Dermis microvascular lymphatic vessel endothelial cell (primary cell): ENCODE measurements at regions not wholly inside any gene's neighbourhood (a gene's known extent, or its start where the extent isn't known, plus 50 kb on each side); places are given as distances from the start of the nearest gene placed in this dataset.
"Not testable (repeated sequence)": the region's sequence is repeated elsewhere in the genome, so short reads cannot be mapped to it uniquely, and the experiment has no call there.

Experiments used
- DNase-seq, 2 donors: peaks; one replicate each; pipeline versions ENCODE4 v3.0.0 to v3.0.0-alpha.2; 2010; ENCODE audit warnings: low read depth in 2 of 2

DNA sequence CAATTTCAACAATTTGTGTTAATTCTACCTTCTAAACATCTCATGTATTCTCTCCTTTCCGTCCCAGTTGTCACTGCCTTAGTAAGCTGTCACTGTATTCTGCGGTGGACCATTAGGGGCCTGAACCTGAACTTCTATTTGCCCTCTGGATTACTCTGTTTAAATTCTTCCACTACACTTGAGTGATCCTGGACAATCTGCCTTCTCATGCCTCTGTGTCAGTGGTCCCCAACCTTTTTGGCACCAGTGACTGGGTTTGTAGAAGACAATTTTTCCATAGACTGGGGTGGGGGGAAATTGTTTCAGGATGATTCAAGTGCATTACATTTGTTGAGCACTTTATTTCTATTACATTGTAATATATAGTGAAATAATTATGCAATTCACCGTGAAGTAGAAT, 1157.6 kb upstream of the SEMA6A start:
- DNase-seq: no peak

- DNase-seq: no peak
Observed at GRCh38 chr5:117731446-117731845, 1156.8 kb upstream of the SEMA6A start.

DNA sequence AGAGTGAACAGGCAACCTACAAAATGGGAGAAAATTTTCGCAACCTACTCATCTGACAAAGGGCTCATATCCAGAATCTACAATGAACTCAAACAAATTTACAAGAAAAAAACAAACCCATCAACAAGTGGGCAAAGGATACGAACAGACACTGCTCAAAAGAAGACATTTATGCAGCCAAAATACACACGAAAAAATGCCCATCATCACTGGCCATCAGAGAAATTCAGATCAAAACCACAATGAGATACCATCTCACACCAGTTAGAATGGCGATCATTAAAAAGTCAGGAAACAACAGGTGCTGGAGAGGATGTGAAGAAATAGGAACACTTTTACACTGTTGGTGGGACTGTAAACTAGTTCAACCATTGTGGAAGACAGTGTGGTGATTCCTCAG, 1146.2 kb upstream of the SEMA6A start:
- DNase-seq: not testable (repeated sequence)

DNA sequence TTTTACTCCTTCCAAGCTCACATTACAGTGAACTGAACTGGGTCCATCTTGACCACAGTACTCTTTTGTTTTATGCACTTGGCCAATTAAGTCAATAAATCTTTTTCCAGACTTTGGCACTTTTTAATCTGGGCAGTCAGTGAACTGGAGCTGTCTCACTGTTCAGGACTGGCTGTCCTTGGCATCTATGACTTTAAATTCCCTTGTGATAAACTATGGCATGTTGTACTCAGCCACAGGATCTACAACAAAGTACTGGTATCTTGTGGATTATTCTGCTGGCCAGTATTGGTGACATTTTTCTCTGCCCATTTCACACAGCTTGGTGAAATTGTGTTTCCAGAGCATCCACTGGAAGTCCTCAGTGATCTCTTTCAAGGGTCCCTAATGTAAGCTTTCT, 1144.8 kb upstream of the SEMA6A start:
- no peak for DNase-seq

GRCh38 chr5:117713585-117714198, 1139.1 kb upstream of the SEMA6A start:
- no peak for DNase-seq

- DNase-seq: no peak
Observed at GRCh38 chr5:117701062-117701461, 1126.4 kb upstream of the SEMA6A start.

GRCh38 chr5:117692606-117693005, 1118.0 kb upstream of the SEMA6A start:
- DNase-seq: no peak

- no peak for DNase-seq
Observed at GRCh38 chr5:117691081-117691870, 1116.7 kb upstream of the SEMA6A start.

DNA sequence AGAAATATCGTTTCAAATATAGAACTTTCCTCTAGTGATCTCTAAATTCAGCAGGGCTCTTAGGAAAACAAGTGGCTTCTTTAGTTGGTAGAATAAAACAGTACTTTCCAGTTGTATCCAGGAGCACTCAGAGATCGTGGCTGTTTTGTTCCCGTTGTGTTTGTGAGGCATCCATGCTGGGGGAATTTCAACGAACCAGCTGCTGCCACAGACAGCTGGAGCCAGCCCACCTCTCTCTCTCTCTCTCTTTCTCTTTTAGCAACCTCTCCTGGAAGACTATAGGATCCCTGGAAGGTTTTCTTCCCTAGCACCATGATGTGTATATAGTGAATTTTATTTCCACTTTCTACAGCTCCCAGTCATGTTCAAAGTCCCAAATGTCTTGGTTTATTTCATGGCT, 1116.0 kb upstream of the SEMA6A start:
- no peak for DNase-seq

GRCh38 chr5:117686926-117687325, 1112.3 kb upstream of the SEMA6A start:
- no peak for DNase-seq

DNA sequence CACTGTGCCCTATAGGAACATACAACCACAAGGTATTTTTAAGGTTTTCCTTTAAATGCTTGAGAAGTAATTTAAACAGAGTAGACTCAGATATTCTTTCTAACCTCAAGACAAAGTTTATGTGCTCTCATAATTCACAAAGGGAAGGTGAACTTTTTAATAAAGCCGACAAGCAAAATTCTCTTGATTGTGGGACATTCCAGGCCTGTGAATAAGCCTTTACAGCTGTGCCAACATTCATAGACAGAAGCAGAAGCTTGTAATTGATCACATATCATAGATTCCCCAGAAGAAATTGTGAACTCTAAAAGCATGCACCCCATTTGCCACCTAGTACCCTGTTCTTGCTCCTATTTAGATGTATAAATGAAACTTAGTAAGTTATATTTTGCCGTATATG, 1107.8 kb upstream of the SEMA6A start:
- DNase-seq: no peak

DNA sequence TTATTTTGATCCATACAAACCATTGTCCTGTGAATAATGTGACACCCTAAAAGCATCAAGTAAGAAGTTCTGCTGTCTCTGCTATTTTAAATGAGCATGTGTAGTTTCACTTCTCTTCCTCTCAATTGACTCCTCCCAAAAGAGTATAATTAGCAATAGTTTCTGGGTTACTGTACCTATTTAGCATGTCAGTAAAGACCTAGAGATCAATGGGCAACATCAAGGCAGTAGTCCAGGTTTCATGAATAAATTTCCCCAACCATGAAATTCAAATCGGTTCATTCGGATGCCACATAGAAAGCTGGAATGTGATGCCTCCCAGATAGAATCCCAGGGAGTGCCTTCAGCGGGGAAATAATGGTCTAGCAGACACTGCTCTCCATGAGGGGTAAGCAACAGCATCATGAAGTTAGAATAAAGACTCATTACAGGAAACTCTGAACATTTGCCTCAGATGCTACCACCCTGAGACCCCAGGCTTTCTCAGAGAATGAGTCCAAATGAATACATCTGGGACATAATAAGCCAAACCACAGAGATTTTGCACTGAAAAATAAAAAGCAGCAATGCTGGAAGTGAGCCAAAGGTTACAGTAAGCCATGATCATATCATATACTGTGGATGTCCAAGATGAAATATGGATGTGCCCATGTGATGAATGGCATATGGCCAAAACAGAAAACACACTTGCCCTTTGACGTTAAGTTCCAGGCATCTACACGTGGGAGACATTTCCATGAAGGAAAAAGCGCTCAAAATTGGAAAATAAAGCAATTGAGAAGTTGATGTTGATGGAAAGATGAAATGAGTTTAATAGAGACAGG, 1107.0 kb upstream of the SEMA6A start:
- no peak for DNase-seq

DNA sequence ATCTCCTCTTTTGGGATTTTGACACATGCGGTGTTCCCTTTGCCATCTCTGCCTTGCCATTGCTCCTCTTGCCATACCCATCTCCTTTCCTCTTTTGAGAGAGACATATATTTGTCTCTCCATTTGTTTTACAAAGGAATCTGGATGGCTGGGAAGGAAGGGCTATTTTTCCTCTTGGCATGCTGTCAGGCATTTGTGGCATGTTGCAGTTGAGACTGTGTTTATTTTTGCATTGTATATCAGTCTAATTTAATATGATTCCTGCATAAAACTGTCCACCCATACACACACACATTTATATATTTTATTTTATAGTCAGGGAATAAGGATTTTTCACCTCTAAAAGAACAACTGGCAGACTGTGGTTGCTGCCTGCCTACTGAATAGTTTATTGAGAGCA, 1105.8 kb upstream of the SEMA6A start:
- DNase-seq: no peak

DNA sequence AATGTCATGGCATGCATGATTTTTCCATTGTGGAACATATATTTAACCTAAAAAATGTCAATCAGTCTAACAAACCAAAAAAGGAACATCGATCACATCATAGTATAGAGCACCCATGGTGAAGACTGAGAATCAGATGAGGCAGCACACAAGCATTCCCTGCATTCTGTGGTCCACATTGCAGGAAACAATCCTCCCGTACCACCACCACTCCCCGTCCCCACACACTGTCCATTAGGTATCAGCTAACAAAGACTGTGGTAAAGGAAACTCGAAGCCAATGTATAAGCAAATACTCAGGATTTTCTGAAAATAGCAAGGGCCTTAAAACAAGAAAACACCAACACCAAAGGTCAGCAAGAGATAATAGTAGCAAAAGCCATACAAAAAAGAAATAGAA, 1104.4 kb upstream of the SEMA6A start:
- no peak for DNase-seq

- DNase-seq: no peak
Observed at GRCh38 chr5:117675646-117676045, 1101.0 kb upstream of the SEMA6A start.

- no peak for DNase-seq
Observed at GRCh38 chr5:117671551-117671950, 1096.9 kb upstream of the SEMA6A start.

DNA sequence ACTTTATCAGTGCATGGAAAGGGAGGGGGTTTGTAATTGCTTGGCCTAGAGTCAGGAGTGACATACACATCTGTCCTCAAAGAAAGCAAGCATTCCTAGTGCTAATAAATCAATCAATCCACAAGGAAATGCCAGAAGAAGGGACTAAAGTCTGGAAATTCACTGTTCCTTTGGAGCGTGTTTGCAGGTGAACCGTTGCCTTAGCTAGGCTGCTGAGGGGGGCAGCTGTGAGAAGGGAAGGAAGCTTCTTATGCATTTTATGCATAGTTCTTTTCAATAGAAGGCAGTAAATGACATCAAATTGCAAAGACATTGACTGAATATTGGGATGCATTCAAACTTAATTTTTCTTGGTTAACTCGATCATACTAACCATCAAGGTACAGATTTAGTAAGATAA, 1092.5 kb upstream of the SEMA6A start:
- no peak for DNase-seq

DNA sequence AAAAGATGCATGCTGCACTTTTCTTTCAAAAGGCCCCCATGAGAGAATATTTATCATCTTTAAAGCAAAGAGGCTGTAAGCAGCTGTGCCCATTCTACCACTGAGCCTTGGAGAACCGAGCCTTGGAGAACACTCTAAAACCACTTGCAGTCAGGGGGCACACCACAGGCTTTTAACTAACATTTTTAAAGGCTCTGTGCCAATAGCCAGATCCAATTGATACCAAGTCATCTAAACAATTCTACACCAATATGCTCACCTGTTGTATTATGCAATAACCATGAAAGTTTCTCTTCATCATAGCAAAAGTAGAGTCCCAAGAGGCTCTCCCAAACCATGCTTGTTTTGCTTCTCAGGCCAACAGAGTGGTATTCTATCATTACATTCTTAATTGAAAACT, 1090.5 kb upstream of the SEMA6A start:
- DNase-seq: no peak

GRCh38 chr5:117662361-117662760, 1087.7 kb upstream of the SEMA6A start:
- no peak for DNase-seq

DNA sequence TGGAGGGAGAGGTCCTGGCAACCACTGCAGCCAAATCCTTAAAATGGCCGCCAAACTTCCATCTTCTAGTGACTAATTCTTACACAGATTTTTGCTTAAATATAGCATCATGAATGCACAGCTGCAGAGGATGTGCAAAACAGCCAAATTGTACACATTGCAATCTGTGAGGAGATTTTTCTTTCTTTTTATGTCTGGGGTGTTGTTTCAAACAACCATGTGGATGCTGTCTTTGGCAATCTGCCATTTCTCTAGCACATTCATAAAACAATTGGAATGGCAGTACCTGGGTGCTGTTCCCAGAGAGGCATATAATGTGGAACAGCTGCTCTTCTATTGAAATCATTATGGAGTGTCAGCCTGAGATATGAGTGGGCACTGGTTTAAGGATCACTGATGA, 1082.9 kb upstream of the SEMA6A start:
- no peak for DNase-seq

- DNase-seq: no peak
Observed at GRCh38 chr5:117652958-117653280, 1078.3 kb upstream of the SEMA6A start.

GRCh38 chr5:117652036-117652957, 1077.7 kb upstream of the SEMA6A start:
- DNase-seq: no peak
